H1 (cell line): ENCODE measurements at regions not wholly inside any gene's neighbourhood (a gene's known extent, or its start where the extent isn't known, plus 50 kb on each side); places are given as distances from the start of the nearest gene placed in this dataset.
"Not testable (repeated sequence)": the region's sequence is repeated elsewhere in the genome, so short reads cannot be mapped to it uniquely, and the experiment has no call there.

Experiments
- CTCF ChIA-PET: fragments of 300-600 bp; sonication (Branson Sonifier 250); formaldehyde crosslinking; loops from one replicate; lab custom pipeline; 2021; ENCODE audit not compliant: partially characterized antibody; lab: Charles Lee
- POLR2A ChIA-PET: fragments of 300-600 bp; sonication (Branson Sonifier 250); formaldehyde crosslinking; loops from one replicate; lab custom pipeline; 2021; ENCODE audit warnings: inconsistent platforms; ENCODE audit not compliant: partially characterized antibody; lab: Charles Lee
- DNase-seq, 2 experiments: peaks; one replicate each; pipeline versions ENCODE4 v3.0.0 to v3.0.0-alpha.2; 2010 to 2022; ENCODE audit warnings: low spot score in 2 of 2, low read depth in 1 of 2, mixed read lengths in 1 of 2
- FAIRE-seq: peaks from 2 replicates; lab custom pipeline; 2011; peaks lifted over from hg19 to GRCh38; lab: Jason Lieb, UNC
- H2AFZ ChIP-seq: 2 replicates; pipeline ENCODE4 v1.8.1; 2012; ENCODE audit warnings: low read length, inconsistent platforms
- H2AK5ac ChIP-seq: 2 replicates; pipeline ENCODE4 v1.6.1; 2013; ENCODE audit warnings: low read depth, low read length
- H2BK120ac ChIP-seq: replicated peaks from 2 replicates; pipeline ENCODE3; 2013; ENCODE audit warnings: low read depth, low read length, inconsistent platforms
- H2BK12ac ChIP-seq: 2 replicates; pipeline ENCODE4 v1.6.1; 2013; ENCODE audit warnings: low read depth, low read length
- H2BK15ac ChIP-seq: 2 replicates; pipeline ENCODE4 v1.6.1; 2013; ENCODE audit warnings: low read length
- H2BK20ac ChIP-seq: 2 replicates; pipeline ENCODE4 v1.6.1; 2013; ENCODE audit warnings: low read length
- H2BK5ac ChIP-seq: 2 replicates; pipeline ENCODE4 v1.6.1; 2013; ENCODE audit warnings: low read depth, low read length
- H3K14ac ChIP-seq: 2 replicates; pipeline ENCODE4 v1.6.1; 2013; ENCODE audit warnings: inconsistent platforms; ENCODE audit not compliant: insufficient read length
- H3K18ac ChIP-seq: 2 replicates; pipeline ENCODE4 v1.6.1; 2013; ENCODE audit warnings: low read length; ENCODE audit errors: extremely low read depth
- H3K23ac ChIP-seq: 2 replicates; pipeline ENCODE4 v1.6.1; 2013; ENCODE audit warnings: inconsistent platforms; ENCODE audit not compliant: insufficient read length
- H3K23me2 ChIP-seq: 2 replicates; pipeline ENCODE4 v1.6.1; 2013; ENCODE audit warnings: low read depth, low read length
- H3K27ac ChIP-seq: 2 replicates; pipeline ENCODE4 v1.6.1; 2011; ENCODE audit warnings: low read depth, low read length, inconsistent platforms
- H3K27me3 ChIP-seq, 4 experiments: replicated peaks in 1 of 4; 1 replicate in 1 of 4; 2 replicates in 3 of 4; pipeline versions ENCODE4 v1.6.1 to v1.8.1; 2011 to 2013; ENCODE audit warnings: low read length in 3 of 4, mild to moderate bottlenecking in 3 of 4, inconsistent platforms in 2 of 4, mixed read lengths in 2 of 4, moderate library complexity in 1 of 4; ENCODE audit not compliant: control insufficient read depth in 3 of 4, insufficient read depth in 3 of 4; ENCODE audit errors: extremely low read depth in 1 of 4
- H3K36me3 ChIP-seq, 4 experiments: 2 replicates each; pipeline versions ENCODE4 v1.6.1 to v1.8.1; 2011 to 2013; ENCODE audit warnings: mild to moderate bottlenecking in 4 of 4, low read length in 3 of 4, moderate library complexity in 2 of 4, control low read depth in 1 of 4, inconsistent platforms in 1 of 4; ENCODE audit not compliant: insufficient read depth in 4 of 4, control insufficient read depth in 2 of 4
- H3K4ac ChIP-seq: replicated peaks from 2 replicates; pipeline ENCODE3; 2013; ENCODE audit warnings: low read length, low read depth, mixed read lengths, inconsistent platforms; ENCODE audit not compliant: insufficient read length
- H3K4me1 ChIP-seq, 4 experiments: replicated peaks in 1 of 4; 1 replicate in 1 of 4; 2 replicates in 3 of 4; pipeline versions ENCODE4 v1.6.1 to v1.8.1; 2011 to 2013; ENCODE audit warnings: low read length in 3 of 4, inconsistent platforms in 2 of 4, mixed read lengths in 1 of 4; ENCODE audit not compliant: insufficient read depth in 4 of 4, control insufficient read depth in 3 of 4
- H3K4me2 ChIP-seq, 2 experiments: 2 replicates each; pipeline versions ENCODE4 v1.6.1 to v1.8.1; 2011 to 2013; ENCODE audit warnings: low read depth in 2 of 2, low read length in 2 of 2, control low read depth in 1 of 2, inconsistent platforms in 1 of 2, mild to moderate bottlenecking in 1 of 2; ENCODE audit not compliant: insufficient read depth in 1 of 2
- H3K4me3 ChIP-seq, 4 experiments: fragments of 200-600, 300-600 bp in 1 of 4; sonication (generic), shearing (Covaris generic), sonication (Bioruptor Twin) in 1 of 4; 2 replicates each; pipeline versions ENCODE4 v1.5.1 to v1.8.1; 2011 to 2016; ENCODE audit warnings: low read length in 4 of 4, low read depth in 3 of 4, control low read depth in 2 of 4, inconsistent platforms in 2 of 4, mild to moderate bottlenecking in 2 of 4, mixed read lengths in 1 of 4, moderate library complexity in 1 of 4; ENCODE audit not compliant: insufficient read depth in 2 of 4; ENCODE audit errors: extremely low read depth in 1 of 4
- H3K56ac ChIP-seq: replicated peaks from 2 replicates; pipeline ENCODE3; 2013; ENCODE audit warnings: low read depth, mild to moderate bottlenecking, mixed read lengths, low read length, inconsistent platforms; ENCODE audit not compliant: insufficient read length
- H3K79me1 ChIP-seq: 2 replicates; pipeline ENCODE4 v1.6.1; 2013; ENCODE audit warnings: low read depth, low read length, control low read depth
- H3K79me2 ChIP-seq, 2 experiments: 2 replicates each; pipeline versions ENCODE4 v1.6.1 to v1.8.1; 2012 to 2013; ENCODE audit warnings: low read length in 2 of 2, mild to moderate bottlenecking in 2 of 2, inconsistent platforms in 1 of 2; ENCODE audit not compliant: insufficient read depth in 2 of 2, control insufficient read depth in 1 of 2
- H3K9ac ChIP-seq, 4 experiments: replicated peaks in 1 of 4; 1 replicate in 1 of 4; 2 replicates in 3 of 4; pipeline versions ENCODE4 v1.6.1 to v1.8.1; 2011 to 2013; ENCODE audit warnings: low read depth in 3 of 4, low read length in 3 of 4, control low read depth in 2 of 4, mild to moderate bottlenecking in 2 of 4, moderate library complexity in 2 of 4, inconsistent platforms in 1 of 4; ENCODE audit errors: extremely low read depth in 1 of 4
- H3K9me3 ChIP-seq, 2 experiments: 2 replicates each; pipeline versions ENCODE4 v1.6.1 to v1.8.1; 2012 to 2013; ENCODE audit warnings: mild to moderate bottlenecking in 2 of 2, moderate library complexity in 2 of 2, control low read depth in 1 of 2, inconsistent platforms in 1 of 2, low read depth in 1 of 2, low read length in 1 of 2, mixed read lengths in 1 of 2; ENCODE audit not compliant: insufficient read depth in 2 of 2
- H4K20me1 ChIP-seq, 2 experiments: replicated peaks in 1 of 2; 2 replicates each; pipeline versions ENCODE3 to v1.8.1; 2011 to 2013; ENCODE audit warnings: inconsistent platforms in 2 of 2, low read length in 2 of 2, mild to moderate bottlenecking in 1 of 2; ENCODE audit not compliant: insufficient read depth in 2 of 2, control insufficient read depth in 1 of 2
- H4K5ac ChIP-seq: 2 replicates; pipeline ENCODE4 v1.6.1; 2013; ENCODE audit warnings: low read length, low read depth, mixed read lengths, inconsistent platforms; ENCODE audit not compliant: insufficient read length
- H4K8ac ChIP-seq: 2 replicates; pipeline ENCODE4 v1.8.0; 2013; ENCODE audit warnings: mild to moderate bottlenecking, moderate library complexity, low read length, inconsistent platforms; ENCODE audit not compliant: insufficient read depth; ENCODE audit errors: extremely low read depth
- H4K91ac ChIP-seq: replicated peaks from 2 replicates; pipeline ENCODE3; 2013; ENCODE audit warnings: low read length, mixed read lengths, inconsistent platforms; ENCODE audit not compliant: insufficient read length
- EP300 ChIP-seq, 2 experiments: IDR thresholded peaks; 1 replicate in 1 of 2; 2 replicates in 1 of 2; pipeline ENCODE4 v1.6.1; 2011 to 2012; ENCODE audit warnings: low read depth in 2 of 2, low read length in 2 of 2, mild to moderate bottlenecking in 2 of 2, borderline replicate concordance in 1 of 2, inconsistent platforms in 1 of 2, moderate library complexity in 1 of 2
- WGBS, 2 experiments: shearing (Covaris generic) in 1 of 2; methylation state at CpG; one replicate each; pipeline versions ENCODE4 v1.1.6 to v1.1.7; 2013 to 2015; ENCODE audit warnings: low lambda C conversion rate in 2 of 2, mixed read lengths in 2 of 2, inconsistent platforms in 1 of 2, low coverage in 1 of 2, missing lambda C conversion rate in 1 of 2; ENCODE audit not compliant: insufficient replicate concordance in 2 of 2, insufficient coverage in 1 of 2, insufficient read length in 1 of 2; ENCODE audit errors: extremely low coverage in 1 of 2, missing lambda C conversion rate in 1 of 2; 5-methylcytosine and 5-hydroxymethylcytosine counted together

- H3K4me1 ChIP-seq, H3K27ac ChIP-seq, H4K91ac ChIP-seq, H3K4me3 ChIP-seq, H3K23me2 ChIP-seq, H2BK15ac ChIP-seq, H3K79me2 ChIP-seq, CTCF ChIA-PET, DNase-seq, H2BK20ac ChIP-seq, H2AK5ac ChIP-seq, H4K8ac ChIP-seq, H2BK5ac ChIP-seq, H2AFZ ChIP-seq, H4K5ac ChIP-seq, H4K20me1 ChIP-seq, FAIRE-seq, H3K27me3 ChIP-seq, POLR2A ChIA-PET, H3K9ac ChIP-seq, H3K79me1 ChIP-seq, H3K14ac ChIP-seq, H3K4ac ChIP-seq, H3K23ac ChIP-seq, H3K4me2 ChIP-seq, H3K56ac ChIP-seq, H2BK12ac ChIP-seq, H2BK120ac ChIP-seq, H3K36me3 ChIP-seq, H3K18ac ChIP-seq: not testable (repeated sequence)
- 92% methylated on average over 6 of the region's 6 CpGs; no CpG with 5 or more reads in 1 of the 2 experiments for WGBS, 2 experiments
- TF ChIP-seq EP300 (IDR thresholded peaks at IDR 0.05; ENCODE audit: borderline replicate concordance in 1 of 2, low read depth in 2 of 2, low read length in 2 of 2), result peak in 1 of 2 experiments; percentile 46; a peak in 1 of 3 replicates
- H3K9me3 ChIP-seq, result peaks cover 22 to 25% of the 10 kb centered on the region in 2 experiments
Measured at GRCh38 chr6:15931697-15932096, 197.2 kb upstream of the MYLIP start.
